GM19328 (cell line): ENCODE measurements at regions not wholly inside any gene's neighbourhood (a gene's known extent, or its start where the extent isn't known, plus 50 kb on each side); places are given as distances from the start of the nearest gene placed in this dataset.

ENCODE experiments used
- ATAC-seq: cut with Tn5 transposase; IDR thresholded peaks from one replicate; pipeline ENCODE4 v1.9.1; 2021; ENCODE audit warnings: mild to moderate bottlenecking, moderate library complexity; ENCODE audit not compliant: unreplicated experiment

GRCh38 chr10:55280696-55281095 is 479.7 kb upstream of the PCDH15 start:
- no peak for ATAC-seq

GRCh38 chr10:55277549-55277948 is 476.5 kb upstream of the PCDH15 start:
- ATAC-seq = no peak

- no peak for ATAC-seq
Measured at GRCh38 chr10:55274367-55274766, 473.3 kb upstream of the PCDH15 start.

GRCh38 chr10:55273946-55274345 is 472.9 kb upstream of the PCDH15 start:
- ATAC-seq = no peak

GRCh38 chr10:55272886-55273285 is 471.9 kb upstream of the PCDH15 start:
- ATAC-seq = no peak

- no peak for ATAC-seq
Measured at GRCh38 chr10:55266797-55267196, 465.8 kb upstream of the PCDH15 start.

- ATAC-seq = no peak
Measured at GRCh38 chr10:55263327-55263726, 462.3 kb upstream of the PCDH15 start.

- ATAC-seq = no peak
Measured at GRCh38 chr10:55242544-55242943, 441.5 kb upstream of the PCDH15 start.

GRCh38 chr10:55237462-55237861 is 436.4 kb upstream of the PCDH15 start:
- ATAC-seq = no peak

- no peak for ATAC-seq
Measured at GRCh38 chr10:55233505-55233904, 432.5 kb upstream of the PCDH15 start.

GRCh38 chr10:55233090-55233489 is 432.1 kb upstream of the PCDH15 start:
- ATAC-seq = no peak

GRCh38 chr10:55232553-55232952 is 431.5 kb upstream of the PCDH15 start:
- ATAC-seq = no peak

GRCh38 chr10:55227967-55228366 is 426.9 kb upstream of the PCDH15 start:
- no peak for ATAC-seq

- no peak for ATAC-seq
Measured at GRCh38 chr10:55224007-55224781, 423.2 kb upstream of the PCDH15 start.

- ATAC-seq = no peak
Measured at GRCh38 chr10:55223352-55223751, 422.3 kb upstream of the PCDH15 start.

- ATAC-seq = no peak
Measured at GRCh38 chr10:55220975-55221374, 419.9 kb upstream of the PCDH15 start.

- ATAC-seq = no peak
Measured at GRCh38 chr10:55215699-55216098, 414.7 kb upstream of the PCDH15 start.

GRCh38 chr10:55214608-55215007 is 413.6 kb upstream of the PCDH15 start:
- no peak for ATAC-seq

- ATAC-seq = no peak
Measured at GRCh38 chr10:55212051-55212450, 411.0 kb upstream of the PCDH15 start.

GRCh38 chr10:55203874-55204273 is 402.8 kb upstream of the PCDH15 start:
- no peak for ATAC-seq

GRCh38 chr10:55203319-55203718 is 402.3 kb upstream of the PCDH15 start:
- ATAC-seq = no peak

- ATAC-seq = no peak
Measured at GRCh38 chr10:55200020-55200419, 399.0 kb upstream of the PCDH15 start.

GRCh38 chr10:55191236-55191860 is 390.3 kb upstream of the PCDH15 start:
- ATAC-seq = no peak
